ENCODE measurements at regions not wholly inside any gene's neighbourhood (a gene's known extent, or its start where the extent isn't known, plus 50 kb on each side); places are given as distances from the start of the nearest gene placed in this dataset.

- H3K9me3 ChIP-seq = no peaks in the 10 kb centered on the region
- H3K27me3 ChIP-seq = no peaks in the 10 kb centered on the region
- in situ Hi-C loops (cut with MboI; ENCODE audit: low sequenced_read_pairs in 4 of 4) = no loop called here
- no peak for DNase-seq
- no peaks in the 10 kb centered on the region for H3K4me1 ChIP-seq
- H3K4me3 ChIP-seq = no peak overlapping the region
- no peak for ATAC-seq
- H3K36me3 ChIP-seq = no peaks in the 10 kb centered on the region
- intact Hi-C loops (cut with DNase I; ENCODE audit: low total_unique reads) = no loop called here
- no peak overlapping the region for H3K27ac ChIP-seq
- no peak for TF ChIP-seq POLR2A (IDR thresholded peaks at IDR 0.05)
- no peak for TF ChIP-seq CTCF (IDR thresholded peaks at IDR 0.05 in 4 of 5, conservative IDR thresholded peaks at IDR 0.05 in 1 of 5)
These were observed 1817.5 kb upstream of the NUDT12 start for GRCh38 chr5:105380126-105380525.

GRCh38 chr5:105371169-105371568 is 1808.6 kb upstream of the NUDT12 start:
- DNase-seq = no peak
- Histone ChIP-seq H3K4me3 (no peak overlapping the region), H3K4me1 (no peaks in the 10 kb centered on the region), H3K9me3 (no peaks in the 10 kb centered on the region), H3K27me3 (no peaks in the 10 kb centered on the region), H3K36me3 (no peaks in the 10 kb centered on the region), H3K27ac (no peak overlapping the region)
- intact Hi-C loops (cut with DNase I; ENCODE audit: low total_unique reads) = no loop called here
- ATAC-seq = no peak
- in situ Hi-C loops (cut with MboI; ENCODE audit: low sequenced_read_pairs in 4 of 4) = no loop called here
- no peak for TF ChIP-seq POLR2A (IDR thresholded peaks at IDR 0.05)

DNA sequence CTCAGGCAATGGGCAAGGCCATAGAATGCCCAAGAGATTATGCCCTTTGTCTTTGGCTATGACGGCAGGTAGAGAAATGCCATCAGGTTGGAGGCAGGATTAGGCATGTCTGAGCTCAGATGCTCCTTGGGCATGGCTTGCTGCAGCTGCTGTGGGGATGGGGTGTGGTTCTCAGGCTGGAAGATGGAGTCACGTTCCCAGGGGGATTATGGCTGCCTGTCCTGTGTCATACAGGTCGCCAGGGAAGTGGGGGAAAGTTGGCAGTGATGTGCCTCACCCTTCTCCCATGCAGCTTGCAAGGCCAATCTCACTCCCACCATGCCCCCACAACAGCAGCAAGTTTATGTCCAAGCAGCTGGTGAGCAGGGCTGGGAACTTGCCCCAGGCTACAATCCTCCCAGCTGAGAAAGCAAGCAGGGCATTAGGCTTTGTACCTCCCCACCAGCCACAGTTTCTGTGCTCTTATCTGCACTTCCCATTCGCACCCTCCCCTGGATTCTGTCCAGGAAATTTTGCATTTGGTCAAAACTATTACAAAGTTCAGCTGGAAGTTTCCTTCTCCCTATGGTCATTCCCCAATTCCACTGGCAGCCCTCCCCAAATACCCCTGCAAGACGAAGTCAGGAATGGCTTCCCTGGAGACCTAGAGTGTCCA is 1788.0 kb upstream of the NUDT12 start:
- no peaks in the 10 kb centered on the region for H3K36me3 ChIP-seq
- TF ChIP-seq POLR2A (IDR thresholded peaks at IDR 0.05) = no peak
- no peak for TF ChIP-seq CTCF (IDR thresholded peaks at IDR 0.05 in 4 of 5, conservative IDR thresholded peaks at IDR 0.05 in 1 of 5)
- H3K4me3 ChIP-seq = no peak overlapping the region
- no peaks in the 10 kb centered on the region for H3K4me1 ChIP-seq
- in situ Hi-C loops (cut with MboI; ENCODE audit: low sequenced_read_pairs in 4 of 4) = no loop called here
- ATAC-seq (no peak), DNase-seq (no peak)
- no peaks in the 10 kb centered on the region for H3K27me3 ChIP-seq
- no peak overlapping the region for H3K27ac ChIP-seq
- no peaks in the 10 kb centered on the region for H3K9me3 ChIP-seq
- intact Hi-C loops (cut with DNase I; ENCODE audit: low total_unique reads) = no loop called here

DNA sequence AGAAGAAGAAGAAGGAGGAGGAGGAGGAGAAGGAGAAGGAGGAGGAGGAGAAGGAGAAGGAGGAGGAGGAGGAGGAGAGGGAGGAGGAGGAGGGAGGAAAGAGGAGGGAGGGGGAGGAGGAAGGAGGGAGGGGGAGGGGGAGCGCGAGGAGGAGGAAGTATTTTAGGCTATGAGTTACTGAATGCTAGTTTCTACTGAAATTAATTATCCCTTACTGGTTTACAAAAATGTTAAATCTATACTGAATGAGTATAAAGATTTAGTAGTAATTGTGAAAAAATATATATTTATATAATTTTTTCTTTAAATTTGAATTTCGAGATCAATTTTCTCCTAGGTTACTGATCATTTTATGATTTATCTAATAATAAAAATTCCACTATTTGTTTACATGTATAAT is 1769.0 kb upstream of the NUDT12 start:
- intact Hi-C loops (cut with DNase I; ENCODE audit: low total_unique reads) = no loop called here
- no peak for DNase-seq
- no peak overlapping the region for H3K27ac ChIP-seq

DNA sequence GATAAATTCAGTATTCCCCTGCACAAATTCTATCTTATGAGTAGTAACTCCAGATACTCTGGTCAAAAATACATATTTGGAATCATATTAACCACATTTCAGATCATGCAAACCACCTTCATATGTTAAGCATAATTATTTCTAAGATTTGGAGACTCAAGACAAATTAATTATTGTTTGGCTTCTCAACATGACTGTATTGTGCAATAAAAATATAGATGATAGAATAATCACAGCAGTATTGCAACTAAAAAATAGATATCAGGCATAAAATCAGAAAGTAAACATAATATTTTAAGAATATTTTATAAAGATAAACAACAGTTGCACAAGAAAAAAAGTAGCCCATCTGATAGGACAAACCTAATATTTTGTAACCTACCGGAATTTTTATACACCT is 1767.6 kb upstream of the NUDT12 start:
- TF ChIP-seq POLR2A (IDR thresholded peaks at IDR 0.05) = no peak
- no peak for TF ChIP-seq CTCF (IDR thresholded peaks at IDR 0.05 in 4 of 5, conservative IDR thresholded peaks at IDR 0.05 in 1 of 5)
- Histone ChIP-seq H3K27ac (no peak overlapping the region), H3K9me3 (no peaks in the 10 kb centered on the region), H3K4me1 (no peaks in the 10 kb centered on the region), H3K4me3 (no peak overlapping the region), H3K27me3 (no peaks in the 10 kb centered on the region), H3K36me3 (no peaks in the 10 kb centered on the region)
- no peak for ATAC-seq
- in situ Hi-C loops (cut with MboI; ENCODE audit: low sequenced_read_pairs in 4 of 4) (no loop called here), intact Hi-C loops (cut with DNase I; ENCODE audit: low total_unique reads) (no loop called here)
- no peak for DNase-seq

More for the DNA sequence above, 1769.0 kb upstream of the NUDT12 start:
- in situ Hi-C loops (cut with MboI; ENCODE audit: low sequenced_read_pairs in 4 of 4) = no loop called here
- Histone ChIP-seq H3K9me3 (no peaks in the 10 kb centered on the region), H3K4me3 (no peak overlapping the region), H3K36me3 (no peaks in the 10 kb centered on the region), H3K27me3 (no peaks in the 10 kb centered on the region), H3K4me1 (no peaks in the 10 kb centered on the region)
- TF ChIP-seq CTCF (IDR thresholded peaks at IDR 0.05 in 4 of 5, conservative IDR thresholded peaks at IDR 0.05 in 1 of 5) (no peak), POLR2A (IDR thresholded peaks at IDR 0.05) (no peak)
- no peak for ATAC-seq
